ENCODE measurements at regions not wholly inside any gene's neighbourhood (a gene's known extent, or its start where the extent isn't known, plus 50 kb on each side); places are given as distances from the start of the nearest gene placed in this dataset.
"Not testable (repeated sequence)": the region's sequence is repeated elsewhere in the genome, so short reads cannot be mapped to it uniquely, and the experiment has no call there.

- WGBS (ENCODE audit: insufficient coverage, insufficient replicate concordance, low lambda C conversion rate, missing lambda C conversion rate): 46% methylated on average over 2 of the region's 2 CpGs
- Histone ChIP-seq H2AFZ (ENCODE audit: control insufficient read depth, low read depth, low read length) (no peak overlapping the region), H3K9ac (ENCODE audit: control insufficient read depth, insufficient read depth, low read length) (no peak overlapping the region), H3K36me3 (ENCODE audit: control insufficient read depth in 2 of 2, insufficient read depth in 2 of 2, low read length in 1 of 2) (no peaks in the 10 kb centered on the region), H3K27ac (ENCODE audit: control insufficient read depth, insufficient read depth) (no peak overlapping the region), H3K4me2 (ENCODE audit: control insufficient read depth, insufficient read depth) (no peak overlapping the region), H3K4me3 (no peak overlapping the region), H3K9me3 (replicated peaks; ENCODE audit: control insufficient read depth, insufficient read depth, low read length) (no peaks in the 10 kb centered on the region), H3K79me2 (ENCODE audit: control insufficient read depth, insufficient read depth, low read length) (no peaks in the 10 kb centered on the region), H3K4me1 (ENCODE audit: control insufficient read depth, insufficient read depth, low read length) (no peaks in the 10 kb centered on the region), H4K20me1 (ENCODE audit: control insufficient read depth, insufficient read depth) (no peaks in the 10 kb centered on the region), H3K27me3 (replicated peaks in 1 of 2; ENCODE audit: control insufficient read depth in 2 of 2, insufficient read depth in 2 of 2, low read length in 1 of 2) (no peaks in the 10 kb centered on the region)
- in situ Hi-C loops (cut with MboI): no loop called here
- CTCF ChIA-PET: no interaction called here
- POLR2A ChIA-PET: no interaction called here
- RAD21 ChIA-PET (ENCODE audit: unreplicated experiment): no interaction called here
- SMC1A ChIA-PET (ENCODE audit: uncharacterized antibody, unreplicated experiment): no interaction called here
- TF ChIP-seq PAX8 (IDR thresholded peaks at IDR 0.05) (no peak), SMAD1 (IDR thresholded peaks at IDR 0.05; ENCODE audit: low read depth, partially characterized antibody) (no peak), ZBTB40 (IDR thresholded peaks at IDR 0.05; ENCODE audit: borderline replicate concordance) (no peak), CREB1 (IDR thresholded peaks at IDR 0.05; ENCODE audit: low read depth) (no peak), SREBF2 (IDR thresholded peaks at IDR 0.05; ENCODE audit: low read length) (no peak), E4F1 (IDR thresholded peaks at IDR 0.05; ENCODE audit: borderline replicate concordance, partially characterized antibody) (no peak), CBX5 (IDR thresholded peaks at IDR 0.05; ENCODE audit: low read depth) (no peak)
- BruUV-seq (replicated peaks): no TSS peak
- no peak for ATAC-seq
- intact Hi-C loops (cut with micrococcal nuclease; ENCODE audit: unreplicated experiment): no loop called here
- no peak for FAIRE-seq
- DNase-seq (ENCODE audit: low read depth, low spot score): no peak
Observed at GRCh38 chr17:20890338-20890737, 152.5 kb downstream of the USP22 start.

GRCh38 chr17:20895426-20895825, 147.4 kb downstream of the USP22 start:
- H2AFZ ChIP-seq (ENCODE audit: control insufficient read depth, low read depth, low read length); H3K27ac ChIP-seq (ENCODE audit: control insufficient read depth, insufficient read depth); FAIRE-seq; DNase-seq (ENCODE audit: low read depth, low spot score); H3K4me2 ChIP-seq (ENCODE audit: control insufficient read depth, insufficient read depth); intact Hi-C loops (cut with micrococcal nuclease; ENCODE audit: unreplicated experiment); RAD21 ChIA-PET (ENCODE audit: unreplicated experiment); CTCF ChIA-PET; in situ Hi-C loops (cut with MboI); H3K9ac ChIP-seq (ENCODE audit: control insufficient read depth, insufficient read depth, low read length); H3K9me3 ChIP-seq (replicated peaks; ENCODE audit: control insufficient read depth, insufficient read depth, low read length); H3K4me3 ChIP-seq; H4K20me1 ChIP-seq (ENCODE audit: control insufficient read depth, insufficient read depth); SMC1A ChIA-PET (ENCODE audit: uncharacterized antibody, unreplicated experiment); H3K27me3 ChIP-seq (replicated peaks in 1 of 2; ENCODE audit: control insufficient read depth in 2 of 2, insufficient read depth in 2 of 2, low read length in 1 of 2); BruUV-seq (replicated peaks); POLR2A ChIA-PET; ATAC-seq; H3K79me2 ChIP-seq (ENCODE audit: control insufficient read depth, insufficient read depth, low read length); H3K36me3 ChIP-seq (ENCODE audit: control insufficient read depth in 2 of 2, insufficient read depth in 2 of 2, low read length in 1 of 2); H3K4me1 ChIP-seq (ENCODE audit: control insufficient read depth, insufficient read depth, low read length): not testable (repeated sequence)
- 66% methylated on average over 11 of the region's 18 CpGs for WGBS (ENCODE audit: insufficient coverage, insufficient replicate concordance, low lambda C conversion rate, missing lambda C conversion rate)

Data from GM12878 (cell line).